Vagina (tissue), 2 donors: ENCODE measurements at regions not wholly inside any gene's neighbourhood (a gene's known extent, or its start where the extent isn't known, plus 50 kb on each side); places are given as distances from the start of the nearest gene placed in this dataset.

ENCODE experiments used
- CTCF ChIP-seq, 3 experiments: fragments of 450-650 bp in 2 of 3; fragments of 200-600 bp in 1 of 3; sonication (generic) in 1 of 3; IDR thresholded peaks; one replicate each; pipeline ENCODE4 v1.5.1; 2017 to 2019; ENCODE audit warnings: antibody characterized with exemption in 3 of 3, mild to moderate bottlenecking in 2 of 3, moderate library complexity in 2 of 3
- POLR2A ChIP-seq, 2 donors: fragments of 450-650 bp; IDR thresholded peaks; one replicate each; pipeline ENCODE4 v1.6.1; 2017; ENCODE audit warnings: antibody characterized with exemption in 2 of 2, mild to moderate bottlenecking in 2 of 2, moderate library complexity in 2 of 2
- POLR2AphosphoS5 ChIP-seq, 2 donors: sonication (generic); formaldehyde crosslinking; IDR thresholded peaks; one replicate each; pipeline ENCODE4 v1.9.0; 2017; ENCODE audit warnings: antibody characterized with exemption in 2 of 2, mild to moderate bottlenecking in 2 of 2, low read depth in 1 of 2; ENCODE audit not compliant: insufficient read depth in 1 of 2

GRCh38 chr14:47966076-47966810, 290.8 kb upstream of the MDGA2 start:
- no peak for TF ChIP-seq CTCF (IDR thresholded peaks at IDR 0.05)
- no peak for TF ChIP-seq POLR2AphosphoS5 (IDR thresholded peaks at IDR 0.05; ENCODE audit: insufficient read depth in 1 of 2, low read depth in 1 of 2)
- no peak for TF ChIP-seq POLR2A (IDR thresholded peaks at IDR 0.05)
